HEK293T (cell line): ENCODE measurements at regions not wholly inside any gene's neighbourhood (a gene's known extent, or its start where the extent isn't known, plus 50 kb on each side); places are given as distances from the start of the nearest gene placed in this dataset.

ENCODE experiments used
- ARNT ChIP-seq: fragments of 450-650 bp; IDR thresholded peaks from 2 replicates; pipeline ENCODE4 v1.6.1; 2017; ENCODE audit warnings: mild to moderate bottlenecking
- BHLHE40 ChIP-seq: fragments of 450-650 bp; IDR thresholded peaks from 2 replicates; pipeline ENCODE4 v1.6.1; 2016; ENCODE audit warnings: mild to moderate bottlenecking, moderate library complexity, borderline replicate concordance
- CTBP1 ChIP-seq: fragments of 450-650 bp; IDR thresholded peaks from 2 replicates; pipeline ENCODE4 v1.6.1; 2016; ENCODE audit warnings: borderline replicate concordance
- FOXA1 ChIP-seq: fragments of 450-650 bp; IDR thresholded peaks from 2 replicates; pipeline ENCODE4 v1.6.1; 2016; ENCODE audit warnings: mild to moderate bottlenecking
- FOXK2 ChIP-seq: fragments of 450-650 bp; IDR thresholded peaks from 2 replicates; pipeline ENCODE4 v1.6.1; 2016; ENCODE audit warnings: mild to moderate bottlenecking
- FOXM1 ChIP-seq: fragments of 450-650 bp; IDR thresholded peaks from 2 replicates; pipeline ENCODE4 v1.6.1; 2017; ENCODE audit warnings: mild to moderate bottlenecking, borderline replicate concordance
- LEF1 ChIP-seq: fragments of 450-650 bp; IDR thresholded peaks from 2 replicates; pipeline ENCODE4 v1.6.1; 2017; ENCODE audit warnings: mild to moderate bottlenecking, borderline replicate concordance
- NFRKB ChIP-seq: fragments of 450-650 bp; IDR thresholded peaks from 2 replicates; pipeline ENCODE4 v1.6.1; 2016; ENCODE audit warnings: mild to moderate bottlenecking, moderate library complexity
- PKNOX1 ChIP-seq: fragments of 450-650 bp; IDR thresholded peaks from 2 replicates; pipeline ENCODE4 v1.6.1; 2016
- SP1 ChIP-seq: fragments of 450-650 bp; IDR thresholded peaks from 2 replicates; pipeline ENCODE4 v1.6.1; 2017
- SUZ12 ChIP-seq: fragments of 450-650 bp; IDR thresholded peaks from 2 replicates; pipeline ENCODE4 v1.6.1; 2016; ENCODE audit warnings: mild to moderate bottlenecking
- ZNF384 ChIP-seq: fragments of 450-650 bp; IDR thresholded peaks from 2 replicates; pipeline ENCODE4 v1.6.1; 2016

GRCh38 chr5:61229416-61229815 lies 67.1 kb upstream of the SMIM15 start:
- TF ChIP-seq SUZ12 (no peak), NFRKB (no peak), PKNOX1 (no peak), BHLHE40 (no peak), FOXK2 (no peak), LEF1 (no peak), FOXA1 (no peak), FOXM1 (no peak), CTBP1 (no peak), ZNF384 (no peak), ARNT (no peak), SP1 (no peak)
